ENCODE measurements at regions not wholly inside any gene's neighbourhood (a gene's known extent, or its start where the extent isn't known, plus 50 kb on each side); places are given as distances from the start of the nearest gene placed in this dataset.
"Not testable (repeated sequence)": the region's sequence is repeated elsewhere in the genome, so short reads cannot be mapped to it uniquely, and the experiment has no call there.

GRCh38 chr1:78728359-78728758 is 78.7 kb downstream of the IFI44 start:
- Histone ChIP-seq H3K4me3 (ENCODE audit: low read length in 2 of 2) (no peak overlapping the region), H3K4me1 (ENCODE audit: insufficient read depth, low read length) (no peaks in the 10 kb centered on the region), H3K27ac (ENCODE audit: low read depth, low read length) (no peak overlapping the region), H3K27me3 (ENCODE audit: insufficient read depth, low read length) (no peaks in the 10 kb centered on the region), H3K9me3 (ENCODE audit: control insufficient read depth in 1 of 2, low read length in 2 of 2) (no peaks in the 10 kb centered on the region), H3K36me3 (ENCODE audit: insufficient read depth, low read length) (no peaks in the 10 kb centered on the region)
- ChIA-PET CTCF (ENCODE audit: partially characterized antibody) (no interaction called here), POLR2A (ENCODE audit: partially characterized antibody) (no interaction called here)
- H3K4me3 Mint-ChIP-seq, result no peak overlapping the region
- peaks cover 3 to 6% of the 10 kb centered on the region in 2 donors for H3K27me3 Mint-ChIP-seq
- DNase-seq, result no peak
- no peak overlapping the region for H3K27ac Mint-ChIP-seq
- H3K9me3 Mint-ChIP-seq, result no peaks in the 10 kb centered on the region
- intact Hi-C loops (cut with micrococcal nuclease), result no loop called here
- H3K36me3 Mint-ChIP-seq, result no peaks in the 10 kb centered on the region
- no peaks in the 10 kb centered on the region for H3K4me1 Mint-ChIP-seq

GRCh38 chr1:78730054-78730453 is 80.4 kb downstream of the IFI44 start:
- Mint-ChIP-seq H3K4me3 (no peak overlapping the region), H3K9me3 (no peaks in the 10 kb centered on the region), H3K4me1 (no peaks in the 10 kb centered on the region), H3K36me3 (no peaks in the 10 kb centered on the region), H3K27me3 (peaks cover 3 to 6% of the 10 kb centered on the region in 2 donors), H3K27ac (no peak overlapping the region)
- no peaks in the 10 kb centered on the region for H3K36me3 ChIP-seq (ENCODE audit: insufficient read depth, low read length)
- ChIA-PET CTCF (ENCODE audit: partially characterized antibody) (no interaction called here), POLR2A (ENCODE audit: partially characterized antibody) (no interaction called here)
- intact Hi-C loops (cut with micrococcal nuclease), result no loop called here
- no peaks in the 10 kb centered on the region for H3K4me1 ChIP-seq (ENCODE audit: insufficient read depth, low read length)
- no peak overlapping the region for H3K27ac ChIP-seq (ENCODE audit: low read depth, low read length)
- no peak overlapping the region for H3K4me3 ChIP-seq (ENCODE audit: low read length in 2 of 2)
- H3K9me3 ChIP-seq (ENCODE audit: control insufficient read depth in 1 of 2, low read length in 2 of 2), result no peaks in the 10 kb centered on the region
- DNase-seq, result no peak
- H3K27me3 ChIP-seq (ENCODE audit: insufficient read depth, low read length), result no peaks in the 10 kb centered on the region

- no peak for DNase-seq
- Histone ChIP-seq H3K27ac (ENCODE audit: low read depth, low read length) (no peak overlapping the region), H3K4me1 (ENCODE audit: insufficient read depth, low read length) (no peaks in the 10 kb centered on the region), H3K36me3 (ENCODE audit: insufficient read depth, low read length) (no peaks in the 10 kb centered on the region), H3K27me3 (ENCODE audit: insufficient read depth, low read length) (no peaks in the 10 kb centered on the region), H3K9me3 (ENCODE audit: control insufficient read depth in 1 of 2, low read length in 2 of 2) (no peaks in the 10 kb centered on the region), H3K4me3 (ENCODE audit: low read length in 2 of 2) (no peak overlapping the region)
- H3K27ac Mint-ChIP-seq, result no peak overlapping the region
- H3K36me3 Mint-ChIP-seq, result no peaks in the 10 kb centered on the region
- intact Hi-C loops (cut with micrococcal nuclease), result no loop called here
- peaks cover 3 to 6% of the 10 kb centered on the region in 2 donors for H3K27me3 Mint-ChIP-seq
- no peaks in the 10 kb centered on the region for H3K9me3 Mint-ChIP-seq
- ChIA-PET CTCF (ENCODE audit: partially characterized antibody) (no interaction called here), POLR2A (ENCODE audit: partially characterized antibody) (no interaction called here)
- H3K4me1 Mint-ChIP-seq, result no peaks in the 10 kb centered on the region
- H3K4me3 Mint-ChIP-seq, result no peak overlapping the region
Observed at GRCh38 chr1:78731674-78732073, 82.0 kb downstream of the IFI44 start.

DNA sequence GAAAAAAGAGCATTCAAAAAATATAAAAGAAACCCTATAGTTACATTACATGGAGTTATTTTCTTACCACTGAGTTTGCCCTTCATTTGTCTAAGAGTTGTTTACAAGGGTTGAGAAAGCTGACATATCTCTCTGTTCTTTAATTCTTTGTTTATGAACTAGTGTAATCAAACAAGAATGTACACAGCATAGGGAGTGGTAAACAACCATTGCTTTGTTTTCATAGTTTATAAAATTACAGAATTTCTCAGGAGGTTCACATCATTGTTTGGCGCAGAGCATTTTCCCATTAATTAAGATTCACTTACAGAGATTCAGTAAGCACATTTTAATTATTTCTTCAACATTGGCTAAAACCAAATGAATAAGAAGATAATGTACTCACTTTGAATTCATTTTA is 87.6 kb downstream of the IFI44 start:
- Histone ChIP-seq H3K4me3 (ENCODE audit: low read length in 2 of 2) (no peak overlapping the region), H3K27ac (ENCODE audit: low read depth, low read length) (no peak overlapping the region), H3K9me3 (ENCODE audit: control insufficient read depth in 1 of 2, low read length in 2 of 2) (no peaks in the 10 kb centered on the region), H3K4me1 (ENCODE audit: insufficient read depth, low read length) (no peaks in the 10 kb centered on the region), H3K27me3 (ENCODE audit: insufficient read depth, low read length) (no peaks in the 10 kb centered on the region), H3K36me3 (ENCODE audit: insufficient read depth, low read length) (no peaks in the 10 kb centered on the region)
- H3K4me1 Mint-ChIP-seq, result no peaks in the 10 kb centered on the region
- peaks cover 0 to 6% of the 10 kb centered on the region in 2 donors for H3K27me3 Mint-ChIP-seq
- no peak for DNase-seq
- POLR2A ChIA-PET (ENCODE audit: partially characterized antibody), result no interaction called here
- no peak overlapping the region for H3K27ac Mint-ChIP-seq
- intact Hi-C loops (cut with micrococcal nuclease), result no loop called here
- no peaks in the 10 kb centered on the region for H3K36me3 Mint-ChIP-seq
- CTCF ChIA-PET (ENCODE audit: partially characterized antibody), result no interaction called here
- no peak overlapping the region for H3K4me3 Mint-ChIP-seq
- H3K9me3 Mint-ChIP-seq, result peaks cover 0 to 12% (median 7%) of the 10 kb centered on the region in 8 donors

DNA sequence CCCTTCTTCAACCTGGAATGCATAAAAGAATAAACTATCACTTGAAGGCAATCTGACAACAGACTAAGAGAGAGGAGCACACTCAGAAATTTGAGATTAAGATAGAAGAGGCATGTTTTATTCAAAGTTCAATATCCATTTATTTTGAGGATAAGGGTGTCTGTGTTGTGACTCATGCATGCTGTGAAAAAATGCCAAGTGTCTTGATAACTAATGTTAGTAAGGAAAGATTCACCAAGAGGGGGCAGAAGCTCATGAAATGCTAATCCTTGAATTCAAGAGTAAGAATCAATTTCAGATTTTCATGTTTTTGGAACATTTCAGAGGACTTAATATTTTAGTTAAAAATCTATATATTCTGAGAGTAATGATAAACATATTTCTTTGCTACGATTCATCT is 94.0 kb downstream of the IFI44 start:
- Mint-ChIP-seq H3K9me3 (peaks cover 0 to 8% (median 3%) of the 10 kb centered on the region in 8 donors), H3K27me3 (peaks cover 0 to 6% of the 10 kb centered on the region in 2 donors), H3K4me3 (no peak overlapping the region), H3K4me1 (no peaks in the 10 kb centered on the region), H3K27ac (no peak overlapping the region), H3K36me3 (no peaks in the 10 kb centered on the region)
- ChIA-PET CTCF (ENCODE audit: partially characterized antibody) (no interaction called here), POLR2A (ENCODE audit: partially characterized antibody) (no interaction called here)
- no peaks in the 10 kb centered on the region for H3K4me1 ChIP-seq (ENCODE audit: insufficient read depth, low read length)
- H3K27me3 ChIP-seq (ENCODE audit: insufficient read depth, low read length), result no peaks in the 10 kb centered on the region
- H3K36me3 ChIP-seq (ENCODE audit: insufficient read depth, low read length), result no peaks in the 10 kb centered on the region
- H3K27ac ChIP-seq (ENCODE audit: low read depth, low read length), result no peak overlapping the region
- no peaks in the 10 kb centered on the region for H3K9me3 ChIP-seq (ENCODE audit: control insufficient read depth in 1 of 2, low read length in 2 of 2)
- intact Hi-C loops (cut with micrococcal nuclease), result no loop called here
- no peak for DNase-seq
- no peak overlapping the region for H3K4me3 ChIP-seq (ENCODE audit: low read length in 2 of 2)

GRCh38 chr1:78745111-78745510 is 95.5 kb downstream of the IFI44 start:
- Histone ChIP-seq H3K4me1 (ENCODE audit: insufficient read depth, low read length) (no peaks in the 10 kb centered on the region), H3K9me3 (ENCODE audit: control insufficient read depth in 1 of 2, low read length in 2 of 2) (no peaks in the 10 kb centered on the region), H3K4me3 (ENCODE audit: low read length in 2 of 2) (no peak overlapping the region), H3K27ac (ENCODE audit: low read depth, low read length) (no peak overlapping the region), H3K36me3 (ENCODE audit: insufficient read depth, low read length) (no peaks in the 10 kb centered on the region), H3K27me3 (ENCODE audit: insufficient read depth, low read length) (no peaks in the 10 kb centered on the region)
- Mint-ChIP-seq H3K27ac (no peak overlapping the region), H3K4me3 (no peak overlapping the region), H3K27me3 (peaks cover 0 to 9% of the 10 kb centered on the region in 2 donors), H3K9me3 (peaks cover 0 to 2% (median 0%) of the 10 kb centered on the region in 8 donors), H3K36me3 (no peaks in the 10 kb centered on the region), H3K4me1 (no peaks in the 10 kb centered on the region)
- intact Hi-C loops (cut with micrococcal nuclease), result no loop called here
- DNase-seq, result no peak
- POLR2A ChIA-PET (ENCODE audit: partially characterized antibody), result no interaction called here
- CTCF ChIA-PET (ENCODE audit: partially characterized antibody), result no interaction called here

GRCh38 chr1:78753679-78754078 is 104.0 kb downstream of the IFI44 start:
- H3K27ac ChIP-seq (ENCODE audit: low read depth, low read length); H3K36me3 ChIP-seq (ENCODE audit: insufficient read depth, low read length); H3K4me3 Mint-ChIP-seq; DNase-seq; H3K36me3 Mint-ChIP-seq; H3K9me3 ChIP-seq (ENCODE audit: control insufficient read depth in 1 of 2, low read length in 2 of 2); H3K27me3 Mint-ChIP-seq; H3K4me1 ChIP-seq (ENCODE audit: insufficient read depth, low read length); H3K4me1 Mint-ChIP-seq; H3K4me3 ChIP-seq (ENCODE audit: low read length in 2 of 2); intact Hi-C loops (cut with micrococcal nuclease); H3K27me3 ChIP-seq (ENCODE audit: insufficient read depth, low read length); H3K27ac Mint-ChIP-seq; POLR2A ChIA-PET (ENCODE audit: partially characterized antibody); CTCF ChIA-PET (ENCODE audit: partially characterized antibody): not testable (repeated sequence)
- H3K9me3 Mint-ChIP-seq, result peaks cover 2 to 18% (median 9%) of the 10 kb centered on the region in 8 donors

- Histone ChIP-seq H3K27ac (ENCODE audit: low read depth, low read length) (no peak overlapping the region), H3K4me3 (ENCODE audit: low read length in 2 of 2) (no peak overlapping the region), H3K27me3 (ENCODE audit: insufficient read depth, low read length) (no peaks in the 10 kb centered on the region), H3K4me1 (ENCODE audit: insufficient read depth, low read length) (no peaks in the 10 kb centered on the region), H3K36me3 (ENCODE audit: insufficient read depth, low read length) (no peaks in the 10 kb centered on the region), H3K9me3 (ENCODE audit: control insufficient read depth in 1 of 2, low read length in 2 of 2) (no peaks in the 10 kb centered on the region)
- POLR2A ChIA-PET (ENCODE audit: partially characterized antibody), result no interaction called here
- Mint-ChIP-seq H3K27me3 (no peaks in the 10 kb centered on the region), H3K9me3 (peaks cover 2 to 18% (median 9%) of the 10 kb centered on the region in 8 donors), H3K4me1 (no peaks in the 10 kb centered on the region), H3K4me3 (no peak overlapping the region), H3K27ac (no peak overlapping the region), H3K36me3 (no peaks in the 10 kb centered on the region)
- DNase-seq, result no peak
- intact Hi-C loops (cut with micrococcal nuclease), result no loop called here
- CTCF ChIA-PET (ENCODE audit: partially characterized antibody), result no interaction called here
Observed at GRCh38 chr1:78755986-78756385, 106.4 kb downstream of the IFI44 start.

All from CD4-positive, alpha-beta memory T cell (primary cell).